GM12801 (cell line): ENCODE measurements at regions not wholly inside any gene's neighbourhood (a gene's known extent, or its start where the extent isn't known, plus 50 kb on each side); places are given as distances from the start of the nearest gene placed in this dataset.

Experiments
- TF ChIP-seq, protein P1 (sequence below): IDR thresholded peaks from one replicate; pipeline ENCODE4 v1.5.1; 2011; ENCODE audit warnings: control low read depth; ENCODE audit not compliant: insufficient read length; ENCODE audit errors: extremely low read depth

DNA sequence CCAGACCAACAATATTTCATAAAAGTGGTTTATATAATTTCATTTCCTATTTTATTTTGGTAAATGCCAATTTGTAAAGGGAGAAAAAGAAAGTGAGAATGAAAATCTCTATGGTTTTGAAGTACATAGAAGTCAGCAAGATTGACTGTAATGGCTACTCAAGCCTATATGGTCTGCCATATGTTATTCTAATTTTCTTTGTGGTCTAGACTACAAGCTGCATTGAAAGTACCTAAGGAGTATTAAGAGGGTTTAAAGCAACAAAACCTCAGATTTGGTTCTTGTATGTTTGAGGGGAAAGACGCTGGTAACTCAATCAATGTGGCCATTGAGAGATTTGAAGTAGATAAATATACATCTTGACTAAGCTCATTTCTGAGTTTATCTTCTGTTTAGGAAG is 193.5 kb upstream of the EYA4 start:
- TF ChIP-seq, protein P1, sequence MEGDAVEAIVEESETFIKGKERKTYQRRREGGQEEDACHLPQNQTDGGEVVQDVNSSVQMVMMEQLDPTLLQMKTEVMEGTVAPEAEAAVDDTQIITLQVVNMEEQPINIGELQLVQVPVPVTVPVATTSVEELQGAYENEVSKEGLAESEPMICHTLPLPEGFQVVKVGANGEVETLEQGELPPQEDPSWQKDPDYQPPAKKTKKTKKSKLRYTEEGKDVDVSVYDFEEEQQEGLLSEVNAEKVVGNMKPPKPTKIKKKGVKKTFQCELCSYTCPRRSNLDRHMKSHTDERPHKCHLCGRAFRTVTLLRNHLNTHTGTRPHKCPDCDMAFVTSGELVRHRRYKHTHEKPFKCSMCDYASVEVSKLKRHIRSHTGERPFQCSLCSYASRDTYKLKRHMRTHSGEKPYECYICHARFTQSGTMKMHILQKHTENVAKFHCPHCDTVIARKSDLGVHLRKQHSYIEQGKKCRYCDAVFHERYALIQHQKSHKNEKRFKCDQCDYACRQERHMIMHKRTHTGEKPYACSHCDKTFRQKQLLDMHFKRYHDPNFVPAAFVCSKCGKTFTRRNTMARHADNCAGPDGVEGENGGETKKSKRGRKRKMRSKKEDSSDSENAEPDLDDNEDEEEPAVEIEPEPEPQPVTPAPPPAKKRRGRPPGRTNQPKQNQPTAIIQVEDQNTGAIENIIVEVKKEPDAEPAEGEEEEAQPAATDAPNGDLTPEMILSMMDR: no peak

DNA sequence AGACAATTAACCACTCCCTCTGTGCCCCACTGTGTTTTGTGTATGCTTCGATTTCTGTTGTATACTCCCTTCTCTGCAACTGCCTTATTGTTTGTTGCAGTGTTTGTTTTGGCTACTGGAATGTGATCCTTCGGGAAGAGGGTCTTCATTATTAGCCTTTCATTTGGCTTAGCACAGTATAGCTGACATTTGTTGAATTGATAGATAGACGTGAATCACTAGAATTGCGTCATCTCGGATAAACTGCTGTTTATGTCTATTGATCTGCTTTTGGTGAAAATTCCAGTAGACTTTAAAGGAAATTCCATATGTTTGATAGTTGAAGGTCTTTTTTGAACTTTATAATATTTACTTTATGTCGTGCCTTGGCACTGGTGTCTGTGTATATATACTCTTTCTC is 189.9 kb upstream of the EYA4 start:
- TF ChIP-seq, protein P1: no peak

- TF ChIP-seq, protein P1: no peak
Measured at GRCh38 chr6:133052465-133052864, 188.7 kb upstream of the EYA4 start.

DNA sequence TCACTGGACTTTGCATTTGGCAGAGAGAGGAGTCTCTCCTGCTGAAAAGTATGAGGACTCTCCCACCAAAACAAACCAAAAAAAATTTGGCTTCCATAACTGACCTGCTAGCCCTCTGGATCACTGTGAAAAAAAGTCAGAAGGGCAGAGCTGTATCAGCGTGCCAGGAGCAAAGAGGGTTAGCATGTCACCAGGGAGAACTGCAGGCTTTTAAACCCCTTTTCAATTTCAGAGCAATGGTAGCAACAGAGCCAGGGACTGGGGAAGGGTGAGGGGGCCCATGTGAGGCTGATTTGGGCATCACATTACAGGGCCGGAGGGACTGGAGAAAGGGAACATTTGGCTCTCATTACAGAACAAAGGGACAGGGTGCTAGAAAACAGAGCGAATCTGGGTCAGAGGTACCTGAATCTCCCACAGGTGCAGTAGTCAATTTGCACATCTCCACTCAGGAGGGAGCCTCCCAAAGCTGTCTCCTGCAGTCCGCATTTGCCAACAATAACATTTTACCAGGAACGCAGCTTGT is 185.7 kb upstream of the EYA4 start:
- TF ChIP-seq, protein P1: no peak

DNA sequence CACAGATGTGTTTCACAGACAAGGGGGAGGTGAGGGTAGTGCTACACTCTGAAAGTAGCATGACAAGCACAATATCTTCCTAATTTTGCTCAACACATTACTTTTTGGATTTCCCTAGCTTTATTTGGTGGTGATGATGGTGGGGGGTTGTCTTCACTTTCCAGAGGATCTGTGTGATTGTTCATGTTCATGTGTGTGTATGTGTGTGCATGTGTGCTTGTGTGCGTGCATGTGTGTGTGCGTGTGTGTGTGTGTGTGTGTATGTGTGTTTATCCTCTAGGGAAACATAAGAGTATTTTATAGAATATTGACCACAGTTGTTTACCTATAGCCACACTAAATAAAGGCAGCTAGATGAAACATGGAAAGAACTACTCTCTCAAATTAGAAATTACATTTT is 183.8 kb upstream of the EYA4 start:
- TF ChIP-seq, protein P1: no peak

DNA sequence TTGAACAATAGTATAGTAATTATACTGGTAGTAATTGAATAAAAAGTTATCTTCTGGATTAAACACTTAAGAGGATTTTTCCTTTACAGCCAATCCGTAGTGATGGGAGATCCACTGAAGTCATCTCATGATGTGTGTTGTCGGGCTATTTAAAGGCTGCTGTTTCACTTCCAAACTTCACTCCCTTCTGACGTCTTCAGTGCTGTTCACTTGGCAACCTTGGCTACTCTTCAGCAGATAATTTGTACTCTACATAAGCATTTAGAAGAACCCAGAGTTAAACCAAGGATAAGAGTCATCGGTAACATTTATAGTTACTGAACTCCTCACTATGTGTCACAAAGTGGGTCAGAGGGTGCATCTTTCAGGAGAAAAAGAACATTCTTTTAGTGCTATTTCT is 179.1 kb upstream of the EYA4 start:
- TF ChIP-seq, protein P1: no peak

DNA sequence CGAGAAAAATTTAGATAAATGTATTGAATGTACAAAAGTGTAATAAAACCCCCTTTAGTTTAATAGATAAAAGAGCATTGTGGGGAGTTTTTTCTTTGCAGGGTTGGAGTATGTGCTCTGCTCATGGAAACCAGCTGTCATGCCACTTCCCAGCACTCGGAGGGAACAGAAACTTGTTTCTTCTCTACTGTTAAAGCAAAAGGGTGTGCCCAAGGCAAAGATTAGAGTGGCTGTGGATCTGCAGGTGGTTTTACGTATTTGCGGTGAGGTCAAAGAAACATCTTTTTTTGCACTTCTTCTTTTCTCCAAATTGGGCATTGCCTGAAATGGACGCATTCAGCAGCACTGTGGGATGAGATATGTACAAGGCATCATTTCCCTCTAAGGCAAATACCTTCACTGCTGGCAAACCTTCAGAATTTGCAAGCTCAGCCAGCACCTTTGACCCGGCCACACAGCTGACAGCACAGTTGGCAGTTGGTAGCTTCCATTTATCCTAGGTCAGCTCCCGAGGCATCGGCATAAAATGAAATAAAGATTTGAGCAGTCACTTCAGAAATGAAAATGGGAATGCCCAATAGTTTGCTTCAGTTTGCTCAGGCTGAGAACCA is 178.4 kb upstream of the EYA4 start:
- TF ChIP-seq, protein P1: no peak
